ENCODE measurements at regions not wholly inside any gene's neighbourhood (a gene's known extent, or its start where the extent isn't known, plus 50 kb on each side); places are given as distances from the start of the nearest gene placed in this dataset.

DNA sequence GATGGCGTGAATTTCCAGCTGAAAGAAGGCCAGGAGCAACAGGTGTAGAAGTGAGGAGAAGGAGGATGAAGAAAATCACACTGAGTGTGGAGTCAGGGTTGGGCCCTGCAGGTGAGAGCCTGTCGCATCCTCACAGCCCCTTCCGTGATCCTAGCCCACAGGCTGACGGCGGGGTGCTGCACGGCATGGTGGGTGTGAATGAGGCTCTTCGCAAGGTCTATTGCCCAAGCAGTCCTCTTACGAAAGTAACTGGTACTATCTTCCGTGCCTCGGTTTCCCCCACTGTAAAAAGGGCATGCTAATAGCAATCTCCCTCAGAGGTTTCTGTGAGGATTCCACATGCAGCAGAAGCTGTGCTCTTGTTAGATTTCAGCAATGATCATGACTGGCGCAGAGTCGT, 129.9 kb upstream of the TNS3 start:
- TF ChIP-seq, protein P1, sequence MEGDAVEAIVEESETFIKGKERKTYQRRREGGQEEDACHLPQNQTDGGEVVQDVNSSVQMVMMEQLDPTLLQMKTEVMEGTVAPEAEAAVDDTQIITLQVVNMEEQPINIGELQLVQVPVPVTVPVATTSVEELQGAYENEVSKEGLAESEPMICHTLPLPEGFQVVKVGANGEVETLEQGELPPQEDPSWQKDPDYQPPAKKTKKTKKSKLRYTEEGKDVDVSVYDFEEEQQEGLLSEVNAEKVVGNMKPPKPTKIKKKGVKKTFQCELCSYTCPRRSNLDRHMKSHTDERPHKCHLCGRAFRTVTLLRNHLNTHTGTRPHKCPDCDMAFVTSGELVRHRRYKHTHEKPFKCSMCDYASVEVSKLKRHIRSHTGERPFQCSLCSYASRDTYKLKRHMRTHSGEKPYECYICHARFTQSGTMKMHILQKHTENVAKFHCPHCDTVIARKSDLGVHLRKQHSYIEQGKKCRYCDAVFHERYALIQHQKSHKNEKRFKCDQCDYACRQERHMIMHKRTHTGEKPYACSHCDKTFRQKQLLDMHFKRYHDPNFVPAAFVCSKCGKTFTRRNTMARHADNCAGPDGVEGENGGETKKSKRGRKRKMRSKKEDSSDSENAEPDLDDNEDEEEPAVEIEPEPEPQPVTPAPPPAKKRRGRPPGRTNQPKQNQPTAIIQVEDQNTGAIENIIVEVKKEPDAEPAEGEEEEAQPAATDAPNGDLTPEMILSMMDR (IDR thresholded peaks at IDR 0.05): no peak
- no peak for TF ChIP-seq POLR2A (IDR thresholded peaks at IDR 0.05)
- TF ChIP-seq EP300 (IDR thresholded peaks at IDR 0.05): no peak
- no peak for TF ChIP-seq POLR2AphosphoS5 (IDR thresholded peaks at IDR 0.05)
